Endodermal cell (in vitro differentiated cells): ENCODE measurements at regions not wholly inside any gene's neighbourhood (a gene's known extent, or its start where the extent isn't known, plus 50 kb on each side); places are given as distances from the start of the nearest gene placed in this dataset.

Experiments used
- DNase-seq: peaks from one replicate; pipeline ENCODE4 v3.0.0-alpha.2; 2017
- H3K27ac ChIP-seq: 2 replicates; pipeline ENCODE4 v1.5.1; 2013; ENCODE audit warnings: mild to moderate bottlenecking, low read depth, low read length, moderate library complexity
- H3K27me3 ChIP-seq: 2 replicates; pipeline ENCODE4 v1.6.1; 2013; ENCODE audit warnings: mild to moderate bottlenecking, low read length, moderate library complexity; ENCODE audit not compliant: insufficient read depth, control insufficient read depth, poor library complexity, severe bottlenecking
- H3K36me3 ChIP-seq: 2 replicates; pipeline ENCODE4 v1.7.0; 2013; ENCODE audit warnings: mild to moderate bottlenecking, low read length, moderate library complexity; ENCODE audit not compliant: control insufficient read depth, insufficient read depth
- H3K4me1 ChIP-seq: one replicate; pipeline ENCODE4 v1.7.0; 2013; ENCODE audit warnings: low read length; ENCODE audit not compliant: control insufficient read depth, insufficient read depth
- H3K4me3 ChIP-seq: 2 replicates; pipeline ENCODE4 v1.5.1; 2013; ENCODE audit warnings: mild to moderate bottlenecking, low read length, moderate library complexity
- H3K9ac ChIP-seq: 2 replicates; pipeline ENCODE4 v1.6.1; 2013; ENCODE audit warnings: mild to moderate bottlenecking, low read length, moderate library complexity; ENCODE audit not compliant: poor library complexity, severe bottlenecking; ENCODE audit errors: extremely low read depth
- H3K9me3 ChIP-seq: 2 replicates; pipeline ENCODE4 v1.6.1; 2013; ENCODE audit warnings: mild to moderate bottlenecking, low read length, moderate library complexity; ENCODE audit not compliant: control insufficient read depth
- H3K27ac Mint-ChIP-seq: 2 replicates; pipeline ENCODE4 v1.8.0; 2020; ENCODE audit warnings: mixed read lengths
- H3K27me3 Mint-ChIP-seq: 2 replicates; pipeline ENCODE4 v1.8.0; 2021; ENCODE audit warnings: mild to moderate bottlenecking, mixed read lengths; ENCODE audit not compliant: insufficient read depth
- H3K36me3 Mint-ChIP-seq: 2 replicates; pipeline ENCODE4 v1.8.0; 2020; ENCODE audit warnings: low read depth, mixed read lengths
- H3K4me1 Mint-ChIP-seq: 2 replicates; pipeline ENCODE4 v1.8.0; 2020; ENCODE audit warnings: mixed read lengths
- H3K4me3 Mint-ChIP-seq: 2 replicates; pipeline ENCODE4 v1.8.0; 2020; ENCODE audit warnings: mild to moderate bottlenecking, moderate library complexity, mixed read lengths
- H3K9me3 Mint-ChIP-seq: 2 replicates; pipeline ENCODE4 v1.8.0; 2020; ENCODE audit warnings: mild to moderate bottlenecking, mixed read lengths
- WGBS, 2 experiments: methylation state at CpG; one replicate each; pipeline versions ENCODE4 v1.1.5 to v1.1.7; 2013; ENCODE audit warnings: missing lambda C conversion rate in 2 of 2, mixed read lengths in 1 of 2; ENCODE audit not compliant: insufficient coverage in 1 of 2, insufficient read length in 1 of 2; 5-methylcytosine and 5-hydroxymethylcytosine counted together
- TF ChIP-seq, protein P1 (sequence below): fragments of 200-600 bp; sonication (generic); conservative IDR thresholded peaks from 2 replicates; pipeline ENCODE4 v1.5.0; 2021; ENCODE audit warnings: antibody characterized with exemption, mild to moderate bottlenecking

- H3K9ac ChIP-seq, result no peak overlapping the region
- no peaks in the 10 kb centered on the region for H3K36me3 ChIP-seq
- Mint-ChIP-seq H3K4me1 (no peaks in the 10 kb centered on the region), H3K9me3 (no peaks in the 10 kb centered on the region), H3K4me3 (no peak overlapping the region), H3K27me3 (peaks cover 6% of the 10 kb centered on the region), H3K36me3 (no peaks in the 10 kb centered on the region), H3K27ac (no peak overlapping the region)
- no peaks in the 10 kb centered on the region for H3K9me3 ChIP-seq
- no peak for DNase-seq
- H3K4me1 ChIP-seq, result no peaks in the 10 kb centered on the region
- H3K4me3 ChIP-seq, result no peak overlapping the region
- TF ChIP-seq, protein P1, sequence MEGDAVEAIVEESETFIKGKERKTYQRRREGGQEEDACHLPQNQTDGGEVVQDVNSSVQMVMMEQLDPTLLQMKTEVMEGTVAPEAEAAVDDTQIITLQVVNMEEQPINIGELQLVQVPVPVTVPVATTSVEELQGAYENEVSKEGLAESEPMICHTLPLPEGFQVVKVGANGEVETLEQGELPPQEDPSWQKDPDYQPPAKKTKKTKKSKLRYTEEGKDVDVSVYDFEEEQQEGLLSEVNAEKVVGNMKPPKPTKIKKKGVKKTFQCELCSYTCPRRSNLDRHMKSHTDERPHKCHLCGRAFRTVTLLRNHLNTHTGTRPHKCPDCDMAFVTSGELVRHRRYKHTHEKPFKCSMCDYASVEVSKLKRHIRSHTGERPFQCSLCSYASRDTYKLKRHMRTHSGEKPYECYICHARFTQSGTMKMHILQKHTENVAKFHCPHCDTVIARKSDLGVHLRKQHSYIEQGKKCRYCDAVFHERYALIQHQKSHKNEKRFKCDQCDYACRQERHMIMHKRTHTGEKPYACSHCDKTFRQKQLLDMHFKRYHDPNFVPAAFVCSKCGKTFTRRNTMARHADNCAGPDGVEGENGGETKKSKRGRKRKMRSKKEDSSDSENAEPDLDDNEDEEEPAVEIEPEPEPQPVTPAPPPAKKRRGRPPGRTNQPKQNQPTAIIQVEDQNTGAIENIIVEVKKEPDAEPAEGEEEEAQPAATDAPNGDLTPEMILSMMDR, result no peak
- no peaks in the 10 kb centered on the region for H3K27me3 ChIP-seq
- no peak overlapping the region for H3K27ac ChIP-seq
- 88 to 96% methylated on average over 4 of the region's 4 CpGs for WGBS, 2 experiments
These were observed 279.3 kb downstream of the SETD4 start for GRCh38 chr21:35780983-35781382.

DNA sequence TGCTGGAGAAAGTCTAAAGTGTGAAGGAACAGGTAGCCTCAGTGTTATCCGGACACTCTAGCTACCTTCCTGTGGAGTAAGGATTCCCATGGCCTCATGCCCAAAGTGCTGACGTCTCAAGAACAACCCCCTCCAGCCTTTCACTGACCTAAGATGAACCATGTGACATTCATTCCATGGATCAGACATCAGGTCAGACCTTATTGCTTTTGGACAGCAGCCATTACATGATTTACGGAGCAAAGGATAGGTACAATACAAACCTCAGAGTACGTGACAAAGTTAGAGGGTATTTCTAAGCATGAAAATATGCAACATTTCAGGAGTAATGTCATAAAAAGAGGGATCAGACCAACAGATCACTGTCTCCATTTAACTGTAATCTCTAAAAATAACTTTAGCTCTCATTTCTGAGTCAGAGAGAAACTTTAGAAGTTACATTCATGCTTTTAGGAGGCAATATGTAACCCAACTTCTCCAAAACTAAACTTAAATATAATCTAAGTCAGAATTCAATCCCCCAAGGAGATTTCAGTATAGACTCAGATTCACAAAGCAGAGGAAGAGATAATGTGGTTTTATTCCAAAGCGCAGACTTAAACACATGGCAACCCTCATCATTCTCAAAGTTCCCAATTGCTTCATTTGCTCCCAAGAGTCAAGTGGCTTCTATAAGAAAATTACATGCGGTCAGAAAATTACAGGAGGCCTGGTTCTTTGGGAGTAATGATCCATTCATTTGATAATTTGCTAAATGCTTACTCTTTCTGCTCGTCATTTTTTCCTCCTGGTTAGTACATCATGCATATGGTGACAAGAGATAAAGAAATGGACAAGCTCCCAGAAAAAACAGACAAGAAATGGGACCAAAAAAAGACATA lies 280.4 kb downstream of the SETD4 start:
- Histone ChIP-seq H3K36me3 (no peaks in the 10 kb centered on the region), H3K9me3 (no peaks in the 10 kb centered on the region), H3K27ac (no peak overlapping the region), H3K4me3 (no peak overlapping the region), H3K9ac (no peak overlapping the region), H3K4me1 (no peaks in the 10 kb centered on the region), H3K27me3 (peaks cover under 1% of the 10 kb centered on the region)
- TF ChIP-seq, protein P1, result no peak
- WGBS, 2 experiments, result 92 to 95% methylated on average over 4 to 7 of the region's 7 CpGs
- H3K4me1 Mint-ChIP-seq, result no peaks in the 10 kb centered on the region
- no peaks in the 10 kb centered on the region for H3K9me3 Mint-ChIP-seq
- DNase-seq, result no peak
- no peak overlapping the region for H3K27ac Mint-ChIP-seq
- H3K4me3 Mint-ChIP-seq, result no peak overlapping the region
- no peaks in the 10 kb centered on the region for H3K36me3 Mint-ChIP-seq
- H3K27me3 Mint-ChIP-seq, result peaks cover 7% of the 10 kb centered on the region

- peaks cover 7% of the 10 kb centered on the region for H3K27me3 ChIP-seq
- H3K4me1 ChIP-seq, result no peaks in the 10 kb centered on the region
- no peak overlapping the region for H3K4me3 ChIP-seq
- H3K27ac ChIP-seq, result no peak overlapping the region
- no peaks in the 10 kb centered on the region for H3K9me3 Mint-ChIP-seq
- H3K4me1 Mint-ChIP-seq, result no peaks in the 10 kb centered on the region
- H3K27me3 Mint-ChIP-seq, result peaks cover 13% of the 10 kb centered on the region
- H3K27ac Mint-ChIP-seq, result no peak overlapping the region
- no peak for DNase-seq
- 93 to 96% methylated on average over 3 of the region's 4 CpGs for WGBS, 2 experiments
- no peaks in the 10 kb centered on the region for H3K36me3 ChIP-seq
- H3K4me3 Mint-ChIP-seq, result no peak overlapping the region
- TF ChIP-seq, protein P1, result no peak
- H3K9me3 ChIP-seq, result no peaks in the 10 kb centered on the region
- no peak overlapping the region for H3K9ac ChIP-seq
- no peaks in the 10 kb centered on the region for H3K36me3 Mint-ChIP-seq
These were observed 281.2 kb downstream of the SETD4 start for GRCh38 chr21:35779167-35779566.
